ENCODE measurements at regions not wholly inside any gene's neighbourhood (a gene's known extent, or its start where the extent isn't known, plus 50 kb on each side); places are given as distances from the start of the nearest gene placed in this dataset.
A peak's percentile ranks its signal among the peaks of the same experiment; 100 is the strongest.

DNA sequence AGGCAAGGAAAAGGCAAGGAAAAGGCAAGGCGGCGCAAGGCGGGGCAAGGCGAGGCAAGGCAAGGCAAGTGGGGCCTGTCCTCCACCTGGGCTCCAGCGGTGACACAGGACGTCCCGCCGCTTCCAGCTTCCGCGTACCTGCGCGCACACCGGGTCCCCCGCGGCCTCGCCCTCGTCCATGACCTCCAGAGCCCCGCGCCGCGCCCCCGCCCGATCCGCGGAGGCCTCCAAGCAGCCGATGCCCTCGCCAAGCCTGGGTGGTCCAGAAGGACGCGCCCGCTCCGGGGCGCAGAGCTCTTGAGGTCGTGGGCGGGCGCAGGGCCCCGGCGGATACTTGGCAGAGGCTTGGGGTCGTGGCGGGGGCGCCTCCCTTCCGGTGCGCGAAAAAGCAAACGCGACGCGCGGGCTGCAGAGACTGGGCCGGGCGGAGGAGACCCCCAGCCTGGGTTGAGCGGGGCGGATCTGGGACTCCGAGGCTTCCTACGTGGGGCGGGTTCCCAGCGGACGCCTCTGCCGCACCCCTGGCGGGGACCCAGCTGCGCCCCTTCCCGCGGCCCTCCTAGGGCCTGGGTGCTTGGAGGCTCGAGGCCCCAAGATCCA lies 60.8 kb upstream of the EIF5 start:
- DNase-seq (no peak), ATAC-seq (peak in 5 of 8 donors; percentile 19 to 64 (median 55))
- Histone ChIP-seq H3K27ac (no peak overlapping the region), H3K27me3 (peaks cover 12 to 74% (median 60%) of the 10 kb centered on the region in 7 donors), H3K36me3 (no peaks in the 10 kb centered on the region), H3K9me3 (no peaks in the 10 kb centered on the region), H3K4me3 (peak overlapping the region in 9 of 10 donors; percentile 31 to 53 (median 42)), H3K4me1 (peaks cover 5 to 16% (median 14%) of the 10 kb centered on the region in 9 donors)
- intact Hi-C loops (cut with DNase I), result no loop called here
- WGBS, 2 donors, result 2 to 5% methylated on average over 57 to 63 of the region's 63 CpGs
- TF ChIP-seq, protein P1, sequence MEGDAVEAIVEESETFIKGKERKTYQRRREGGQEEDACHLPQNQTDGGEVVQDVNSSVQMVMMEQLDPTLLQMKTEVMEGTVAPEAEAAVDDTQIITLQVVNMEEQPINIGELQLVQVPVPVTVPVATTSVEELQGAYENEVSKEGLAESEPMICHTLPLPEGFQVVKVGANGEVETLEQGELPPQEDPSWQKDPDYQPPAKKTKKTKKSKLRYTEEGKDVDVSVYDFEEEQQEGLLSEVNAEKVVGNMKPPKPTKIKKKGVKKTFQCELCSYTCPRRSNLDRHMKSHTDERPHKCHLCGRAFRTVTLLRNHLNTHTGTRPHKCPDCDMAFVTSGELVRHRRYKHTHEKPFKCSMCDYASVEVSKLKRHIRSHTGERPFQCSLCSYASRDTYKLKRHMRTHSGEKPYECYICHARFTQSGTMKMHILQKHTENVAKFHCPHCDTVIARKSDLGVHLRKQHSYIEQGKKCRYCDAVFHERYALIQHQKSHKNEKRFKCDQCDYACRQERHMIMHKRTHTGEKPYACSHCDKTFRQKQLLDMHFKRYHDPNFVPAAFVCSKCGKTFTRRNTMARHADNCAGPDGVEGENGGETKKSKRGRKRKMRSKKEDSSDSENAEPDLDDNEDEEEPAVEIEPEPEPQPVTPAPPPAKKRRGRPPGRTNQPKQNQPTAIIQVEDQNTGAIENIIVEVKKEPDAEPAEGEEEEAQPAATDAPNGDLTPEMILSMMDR (IDR thresholded peaks at IDR 0.05), result no peak

DNA sequence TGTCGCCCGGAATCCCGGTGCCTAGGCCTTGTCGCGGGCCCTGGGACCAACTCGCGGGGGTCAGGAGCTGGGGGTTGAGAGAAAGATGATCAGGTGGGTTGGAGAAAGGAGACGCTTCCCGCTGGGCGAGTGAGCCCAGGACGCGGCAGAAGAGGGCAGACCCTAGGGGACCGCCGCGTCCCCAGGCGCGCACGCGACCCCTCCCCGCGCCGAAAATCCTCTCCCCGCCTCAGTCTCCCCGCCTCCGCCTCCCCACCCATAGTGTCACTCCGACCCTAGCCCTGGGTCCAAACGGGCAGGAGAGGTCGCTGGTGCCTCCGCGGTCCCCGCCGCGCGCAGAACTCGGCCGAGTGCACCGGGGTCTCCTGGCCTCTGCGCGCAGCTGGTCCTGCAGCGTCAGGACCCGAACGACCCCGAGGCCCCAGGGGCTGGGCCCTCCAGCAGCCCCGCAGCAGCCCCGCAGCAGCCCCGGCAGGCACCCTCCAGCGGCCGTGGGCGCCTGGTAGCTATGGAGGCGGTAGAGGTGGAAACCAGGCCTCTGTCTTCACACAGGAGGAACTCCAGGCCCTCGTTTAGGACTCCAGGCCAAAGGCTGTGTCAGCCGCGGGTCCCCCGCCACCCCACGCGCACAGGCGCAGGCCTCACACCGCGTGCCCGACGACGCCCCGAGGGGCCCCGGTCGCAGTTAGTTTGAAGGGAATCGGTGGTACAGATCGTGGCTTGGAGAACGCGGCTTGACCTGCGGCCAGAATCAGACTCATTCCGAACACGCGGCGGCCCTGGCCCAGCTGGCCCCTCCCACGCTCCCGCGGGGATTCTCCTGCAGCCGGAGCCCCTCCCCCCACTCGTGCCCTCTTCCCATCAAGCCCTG lies 60.1 kb upstream of the EIF5 start:
- DNase-seq, result no peak
- peak in 4 of 8 donors; percentile 31 to 59 (median 44) for ATAC-seq
- intact Hi-C loops (cut with DNase I), result no loop called here
- Histone ChIP-seq H3K4me1 (peaks cover 5 to 23% (median 19%) of the 10 kb centered on the region in 9 donors), H3K4me3 (peak overlapping the region in 9 of 10 donors; percentile 31 to 53 (median 42)), H3K36me3 (no peaks in the 10 kb centered on the region), H3K27ac (no peak overlapping the region), H3K9me3 (no peaks in the 10 kb centered on the region), H3K27me3 (peaks cover 12 to 81% (median 68%) of the 10 kb centered on the region in 7 donors)
- 10 to 12% methylated on average over 79 of the region's 79 CpGs for WGBS, 2 donors
- TF ChIP-seq, protein P1 (IDR thresholded peaks at IDR 0.05), result no peak

DNA sequence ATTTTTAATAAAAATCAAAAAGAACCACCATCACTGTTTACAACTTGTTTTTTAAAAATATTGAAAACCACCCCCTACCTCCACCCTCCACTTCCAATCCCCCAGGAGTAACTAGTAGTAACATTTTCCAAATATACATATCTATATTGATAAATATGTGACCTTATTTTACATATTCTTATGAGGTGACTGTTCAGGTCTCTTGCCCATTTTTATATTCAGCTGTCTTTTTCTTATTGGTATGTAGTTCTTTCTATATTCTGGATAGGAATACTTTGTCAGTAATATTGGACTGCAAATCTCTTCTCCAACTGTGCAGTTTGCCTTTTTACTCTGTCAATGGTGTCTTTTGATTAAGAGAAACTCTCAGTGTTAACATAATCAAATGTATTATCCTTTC lies 59.0 kb upstream of the EIF5 start:
- Histone ChIP-seq H3K9me3 (no peaks in the 10 kb centered on the region), H3K4me3 (no peak overlapping the region), H3K4me1 (peaks cover 7 to 30% (median 23%) of the 10 kb centered on the region in 9 donors), H3K36me3 (no peaks in the 10 kb centered on the region), H3K27ac (no peak overlapping the region), H3K27me3 (peaks cover 12 to 88% (median 78%) of the 10 kb centered on the region in 7 donors)
- DNase-seq, result no peak
- intact Hi-C loops (cut with DNase I), result no loop called here
- TF ChIP-seq, protein P1 (IDR thresholded peaks at IDR 0.05), result no peak
- ATAC-seq, result no peak

DNA sequence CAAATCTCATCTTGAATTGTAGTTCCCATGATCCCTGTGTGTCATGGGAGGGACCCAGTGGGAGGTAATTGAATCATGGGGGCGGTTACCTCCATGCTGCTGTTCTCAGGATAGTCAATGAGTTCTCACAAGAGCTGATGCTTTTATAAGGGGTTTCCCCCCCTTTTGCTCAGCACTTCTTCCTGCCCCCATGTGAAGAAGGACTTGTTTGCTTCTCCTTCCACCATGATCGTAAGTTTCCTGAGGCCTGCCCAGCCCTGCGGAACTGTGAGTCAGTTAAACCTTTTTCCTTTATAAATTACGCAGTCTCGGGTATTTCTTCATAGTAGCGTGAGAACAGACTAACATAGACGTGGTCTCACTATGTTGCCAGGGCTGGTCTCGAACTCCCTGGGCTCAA lies 56.1 kb upstream of the EIF5 start:
- Histone ChIP-seq H3K4me3 (no peak overlapping the region), H3K9me3 (no peaks in the 10 kb centered on the region), H3K27ac (no peak overlapping the region), H3K4me1 (peaks cover 7 to 34% (median 25%) of the 10 kb centered on the region in 9 donors), H3K27me3 (peaks cover 12 to 97% (median 79%) of the 10 kb centered on the region in 7 donors), H3K36me3 (no peaks in the 10 kb centered on the region)
- WGBS, 2 donors, result 88 to 92% methylated on average over 8 of the region's 8 CpGs
- DNase-seq (no peak), ATAC-seq (no peak)
- intact Hi-C loops (cut with DNase I), result no loop called here
- TF ChIP-seq, protein P1 (IDR thresholded peaks at IDR 0.05), result no peak

Measured in heart right ventricle (tissue), 16 donors.